HG03280 (cell line): ENCODE measurements at regions not wholly inside any gene's neighbourhood (a gene's known extent, or its start where the extent isn't known, plus 50 kb on each side); places are given as distances from the start of the nearest gene placed in this dataset.
"Not testable (repeated sequence)": the region's sequence is repeated elsewhere in the genome, so short reads cannot be mapped to it uniquely, and the experiment has no call there.

Source experiments
- ATAC-seq: cut with Tn5 transposase; IDR thresholded peaks from one replicate; pipeline ENCODE4 v1.9.1; 2021; ENCODE audit warnings: mild to moderate bottlenecking, moderate library complexity; ENCODE audit not compliant: unreplicated experiment

DNA sequence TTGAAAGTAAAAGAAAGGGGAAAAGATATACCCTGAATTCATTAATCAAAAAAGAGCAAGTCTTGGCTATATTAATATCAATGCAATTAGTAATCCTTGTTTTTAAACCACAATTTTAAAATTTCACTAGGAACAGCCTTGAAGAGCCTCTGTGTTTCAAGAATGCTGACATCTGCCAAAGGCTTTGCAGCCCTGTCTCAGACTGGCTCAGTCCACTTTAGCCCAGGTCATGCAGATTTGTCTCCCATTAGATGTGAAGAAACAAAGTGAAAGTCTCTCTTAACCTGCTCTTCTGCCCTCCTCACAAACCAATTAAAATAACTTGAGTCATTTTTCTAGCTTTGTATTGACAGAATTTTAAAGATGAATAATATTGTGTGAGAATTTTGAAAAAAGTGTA lies 102.7 kb upstream of the CARMIL1 start:
- no peak for ATAC-seq

GRCh38 chr6:25177500-25178028 lies 101.6 kb upstream of the CARMIL1 start:
- no peak for ATAC-seq

DNA sequence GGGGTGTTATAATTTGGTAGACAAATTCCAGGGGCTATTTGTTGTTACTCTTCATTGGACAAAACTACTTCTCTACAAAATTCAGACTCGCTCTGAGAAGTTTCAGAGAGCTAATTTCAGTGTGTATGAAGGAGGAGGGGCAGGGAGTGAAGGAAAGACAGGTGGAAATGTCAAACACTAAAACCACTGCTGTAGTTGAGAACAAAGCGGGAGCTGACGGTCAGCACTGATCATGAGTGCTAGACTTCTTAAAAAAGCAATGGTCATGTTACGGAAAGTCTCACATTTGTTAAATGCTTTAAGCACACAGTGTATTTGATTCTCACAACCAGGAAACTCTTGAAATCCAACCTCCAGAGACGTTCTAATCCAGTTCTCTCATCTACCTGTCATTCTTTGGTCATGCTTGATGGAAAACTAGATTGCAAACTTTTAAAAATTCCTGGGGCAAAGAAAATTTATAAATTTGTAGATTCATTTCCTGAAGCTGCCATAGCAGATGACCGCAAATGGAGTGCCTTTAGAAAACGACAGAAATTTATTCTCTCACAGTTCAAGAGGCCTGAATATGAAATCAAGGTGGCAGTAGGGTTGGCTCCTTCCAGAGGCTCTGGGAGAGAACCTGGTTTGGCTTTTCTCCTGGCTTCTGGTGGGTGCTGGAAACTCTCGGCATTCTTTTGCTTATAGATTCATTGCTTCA lies 100.7 kb upstream of the CARMIL1 start:
- ATAC-seq = no peak

DNA sequence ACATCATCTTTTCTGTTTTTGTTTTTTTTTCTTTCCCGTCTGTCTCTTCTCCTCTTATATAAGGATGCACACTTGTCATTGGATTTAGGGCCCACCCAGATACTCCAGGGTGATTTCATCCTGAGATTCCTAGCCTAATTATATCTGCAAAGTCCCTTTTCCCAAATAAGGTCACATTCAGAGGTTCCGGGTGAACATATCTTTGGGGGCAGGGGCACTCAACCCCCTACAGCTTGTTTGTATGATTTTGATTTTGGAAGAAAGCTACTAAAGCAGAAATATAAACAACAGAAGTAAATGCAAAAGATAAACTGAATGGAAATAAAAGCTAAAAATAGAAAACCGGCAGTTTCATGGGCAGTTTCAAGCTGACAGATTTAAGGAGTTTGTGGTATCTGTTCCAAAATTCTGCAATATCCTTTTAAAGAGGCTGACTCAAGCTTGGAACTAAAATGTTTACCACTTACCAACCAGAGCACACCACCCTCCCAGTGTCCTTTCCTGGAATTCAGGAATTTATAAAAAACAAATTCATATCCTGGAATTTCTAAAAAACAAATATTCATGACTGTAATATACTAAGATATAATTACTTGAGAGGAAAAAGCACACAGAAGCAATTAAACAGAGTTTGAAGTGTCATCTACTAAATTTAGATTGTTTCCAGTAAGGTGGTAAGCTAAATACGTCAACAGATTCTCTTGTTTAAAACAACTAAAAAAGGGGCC lies 100.0 kb upstream of the CARMIL1 start:
- no peak for ATAC-seq

- ATAC-seq = no peak
These were observed 98.4 kb upstream of the CARMIL1 start for GRCh38 chr6:25180630-25181349.

GRCh38 chr6:25181350-25181724 lies 97.8 kb upstream of the CARMIL1 start:
- no peak for ATAC-seq

DNA sequence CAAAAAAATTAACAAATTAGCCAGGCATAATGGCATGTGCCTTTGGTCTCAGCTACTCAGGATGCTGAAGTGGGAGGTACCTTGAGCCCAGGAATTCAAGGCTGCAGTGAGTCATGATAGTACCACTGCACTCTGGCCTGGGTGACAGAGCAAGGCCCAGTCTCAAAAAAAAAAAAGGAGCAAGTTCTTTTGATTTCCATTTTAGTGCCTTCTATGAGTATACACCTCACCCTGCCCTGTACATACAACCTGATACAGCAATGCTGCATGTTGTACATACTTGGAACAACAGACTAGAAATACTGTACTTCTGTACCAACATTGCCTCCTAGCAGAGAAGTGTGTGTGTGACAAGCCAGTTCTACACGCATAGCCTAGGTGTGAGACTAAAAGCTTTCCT lies 97.3 kb upstream of the CARMIL1 start:
- ATAC-seq = no peak

DNA sequence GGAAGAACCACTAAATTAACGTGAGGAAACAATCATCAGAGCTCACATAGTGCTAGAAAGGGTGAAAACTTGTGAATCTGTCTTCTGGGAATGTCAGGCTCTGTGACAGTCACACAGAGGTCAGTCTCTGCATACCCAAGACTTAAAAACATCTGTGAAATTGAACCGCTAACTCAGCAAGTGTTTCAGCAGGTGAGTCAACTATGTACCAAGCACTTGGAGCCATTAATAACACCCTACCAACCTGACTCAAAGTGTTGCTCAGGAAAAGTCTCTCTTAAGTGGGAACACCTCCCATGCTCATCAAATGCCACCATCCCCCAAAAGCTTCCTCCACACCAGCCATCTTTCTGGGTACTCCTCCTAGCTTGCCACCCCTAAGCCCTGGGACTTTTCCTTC lies 92.3 kb upstream of the CARMIL1 start:
- ATAC-seq = no peak

DNA sequence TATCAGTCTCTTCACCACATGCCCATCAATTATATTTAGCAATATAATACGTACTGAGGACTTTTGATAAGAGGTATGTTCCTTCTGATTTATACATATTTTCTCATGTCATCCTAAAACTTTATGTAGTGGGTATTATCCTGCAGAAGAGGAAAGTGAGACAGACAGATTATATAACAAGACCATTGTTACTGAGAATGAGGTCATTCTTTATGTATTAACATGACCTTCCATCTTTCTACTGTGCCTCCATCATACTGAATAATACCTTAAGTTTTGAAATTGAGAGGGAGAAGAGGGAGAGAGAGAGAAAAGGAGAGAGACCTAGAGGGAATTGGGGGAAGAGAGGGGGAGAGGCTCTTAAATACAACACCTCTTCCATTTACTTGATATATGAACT lies 90.9 kb upstream of the CARMIL1 start:
- ATAC-seq = no peak

DNA sequence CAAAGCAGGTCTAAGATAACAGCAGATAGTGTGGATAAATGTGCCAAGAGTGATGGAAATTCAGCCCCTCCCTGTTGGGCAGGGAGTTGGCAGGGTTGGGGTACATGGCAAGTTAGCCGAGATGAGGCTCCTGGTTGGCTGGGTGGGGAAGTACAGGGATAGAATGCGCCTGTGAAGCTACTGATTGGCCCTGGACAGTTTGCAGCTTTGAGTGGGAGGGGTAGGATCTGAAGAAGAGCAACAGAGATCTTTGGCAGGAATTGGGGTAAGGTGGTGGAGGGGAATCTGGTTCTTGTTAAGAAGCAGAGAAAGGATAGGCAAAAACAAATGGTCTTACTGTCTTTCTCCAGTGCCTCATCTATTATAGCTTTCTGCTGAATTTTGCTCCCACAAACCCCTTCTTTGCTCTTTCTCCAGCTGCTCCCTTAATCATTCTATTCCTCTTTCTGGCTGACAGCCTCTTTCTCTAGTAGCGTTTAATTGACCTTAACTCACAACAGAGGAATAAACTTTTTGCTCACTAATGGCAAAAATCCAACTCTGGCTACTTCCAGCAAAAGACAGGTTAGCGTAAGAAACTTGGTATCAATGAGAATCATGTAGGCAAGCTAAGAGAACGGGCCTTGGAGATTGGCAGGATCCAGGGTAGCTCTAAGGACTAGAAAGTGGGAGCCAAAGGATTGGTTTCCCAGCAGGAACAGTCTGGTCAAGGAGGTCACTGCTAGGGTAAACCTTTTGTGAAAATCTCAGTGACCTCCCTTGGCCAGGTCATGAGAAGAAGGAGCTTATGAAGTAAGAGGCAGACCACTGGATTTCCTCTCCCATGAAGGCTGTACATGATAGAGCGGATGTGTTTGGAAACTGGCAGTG lies 86.3 kb upstream of the CARMIL1 start:
- ATAC-seq = no peak

GRCh38 chr6:25193460-25194171 lies 85.6 kb upstream of the CARMIL1 start:
- ATAC-seq = no peak

- no peak for ATAC-seq
These were observed 84.9 kb upstream of the CARMIL1 start for GRCh38 chr6:25194172-25194678.

DNA sequence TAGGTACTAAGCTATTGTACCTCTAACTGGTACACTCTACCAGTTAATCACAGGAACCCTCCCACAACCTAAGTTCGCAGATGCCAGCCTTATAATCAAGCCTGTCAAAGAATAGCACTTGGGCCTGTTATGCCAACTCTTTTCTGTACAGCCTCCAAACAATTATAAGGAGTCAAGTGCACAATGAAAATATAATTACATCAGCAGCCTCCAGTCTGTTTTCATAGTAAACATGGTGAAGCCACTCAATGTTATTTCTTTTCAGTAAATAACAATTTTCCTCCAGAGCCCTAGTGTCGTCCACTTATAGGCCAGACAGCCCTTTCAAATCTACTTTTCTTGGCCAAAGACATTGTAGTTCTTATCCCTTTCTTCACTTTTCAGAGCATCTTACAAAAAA lies 82.7 kb upstream of the CARMIL1 start:
- no peak for ATAC-seq

DNA sequence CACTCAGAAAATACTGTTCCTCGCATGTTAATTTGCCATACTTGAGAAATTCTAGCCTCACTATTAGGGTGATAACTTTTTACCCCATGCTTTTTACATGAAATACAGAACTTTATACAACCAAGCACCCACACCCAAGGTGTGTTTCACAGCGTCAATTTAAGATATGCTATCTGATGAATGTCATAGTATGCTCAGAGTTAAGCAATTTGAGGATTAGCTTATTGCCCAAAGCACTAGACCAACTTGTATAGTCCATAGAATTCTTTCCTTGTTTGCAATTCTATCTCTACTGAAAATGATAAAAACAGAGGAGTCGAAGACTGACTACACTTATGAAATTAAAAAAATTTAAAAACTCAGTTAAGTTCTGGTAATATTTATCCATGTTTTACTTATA lies 82.1 kb upstream of the CARMIL1 start:
- ATAC-seq = no peak

DNA sequence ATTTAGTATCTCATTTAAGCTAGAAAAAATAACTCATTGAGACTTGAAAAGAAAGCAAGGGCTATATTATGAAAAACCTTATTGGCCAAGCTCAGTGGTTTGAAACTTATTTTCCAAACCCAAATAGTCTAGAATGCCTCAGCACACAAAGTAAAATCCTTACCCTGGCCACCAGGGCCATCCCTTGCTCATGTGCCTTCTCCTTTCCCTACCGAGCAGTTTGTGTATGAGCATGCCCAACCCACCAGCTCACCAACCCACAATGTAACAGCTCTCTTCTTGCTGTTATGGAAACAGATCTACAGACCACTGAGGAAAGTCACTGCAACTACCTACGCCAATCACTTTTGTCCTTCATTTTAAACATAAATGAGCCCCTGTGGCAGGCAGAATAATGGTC lies 79.6 kb upstream of the CARMIL1 start:
- no peak for ATAC-seq

DNA sequence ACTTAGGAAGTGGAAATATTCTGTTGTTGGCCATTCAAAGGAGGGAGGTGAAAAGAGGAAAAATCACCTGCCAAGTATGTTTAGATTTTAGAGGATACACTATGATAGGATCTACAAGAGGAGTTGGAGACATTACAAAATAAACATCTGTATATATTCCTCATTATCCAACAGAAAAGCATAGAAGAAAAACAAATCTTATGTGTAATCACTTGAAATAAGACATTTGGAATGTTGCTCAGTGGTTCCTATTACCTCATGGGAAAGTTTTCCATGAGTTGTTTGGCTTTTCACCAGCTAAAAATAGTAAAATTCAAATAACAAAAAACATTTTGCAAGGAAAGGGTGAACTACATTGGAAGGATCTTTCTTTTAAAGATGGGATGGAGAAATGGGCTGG lies 76.7 kb upstream of the CARMIL1 start:
- no peak for ATAC-seq

- no peak for ATAC-seq
These were observed 73.5 kb upstream of the CARMIL1 start for GRCh38 chr6:25205629-25206028.

- not testable (repeated sequence) for ATAC-seq
These were observed 71.6 kb upstream of the CARMIL1 start for GRCh38 chr6:25207453-25208155.

DNA sequence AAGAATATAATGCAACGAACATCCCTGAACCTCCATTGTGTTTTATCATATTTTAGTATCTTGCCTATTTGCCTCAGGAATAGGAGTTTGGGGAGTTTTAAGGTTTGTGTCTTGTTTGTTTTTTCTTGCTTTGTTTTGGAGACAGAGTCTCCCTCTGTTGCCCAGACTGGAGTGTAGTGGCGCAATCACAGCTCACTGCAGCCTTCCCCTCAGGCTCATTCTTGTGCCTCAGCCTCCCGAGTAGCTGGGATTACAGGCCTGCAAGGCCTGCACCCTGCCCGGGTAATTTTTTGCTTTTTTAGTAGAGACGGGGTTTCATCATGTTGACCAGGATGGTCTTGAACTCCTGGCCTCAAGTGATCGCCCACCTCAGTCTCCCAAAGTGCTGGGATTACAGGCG lies 63.3 kb upstream of the CARMIL1 start:
- ATAC-seq = no peak
